ENCODE measurements at regions not wholly inside any gene's neighbourhood (a gene's known extent, or its start where the extent isn't known, plus 50 kb on each side); places are given as distances from the start of the nearest gene placed in this dataset.

- no peaks in the 10 kb centered on the region for H3K36me3 ChIP-seq (replicated peaks in 1 of 2; ENCODE audit: control insufficient read depth in 1 of 2, insufficient read depth in 2 of 2, low read length in 2 of 2)
- no peaks in the 10 kb centered on the region for H3K9me3 ChIP-seq (ENCODE audit: low read length)
- H3K79me2 ChIP-seq (ENCODE audit: insufficient read depth, low read length), result no peaks in the 10 kb centered on the region
- ChIA-PET CTCF (ENCODE audit: low intra/inter-chr PET ratio, low total read pairs) (no interaction called here), POLR2A (no interaction called here)
- BruUV-seq (replicated peaks), result no TSS peak
- H3K4me1 ChIP-seq (ENCODE audit: insufficient read depth, low read length), result no peaks in the 10 kb centered on the region
- in situ Hi-C loops (cut with HindIII; ENCODE audit: extremely low pct_ligation_motif_present, low pct_unique_long_range_greater_than_20kb), result no loop called here
- FAIRE-seq (no peak), ATAC-seq (no peak), DNase-seq (ENCODE audit: low spot score) (no peak)
- no peaks in the 10 kb centered on the region for H3K27me3 ChIP-seq (ENCODE audit: control insufficient read depth in 1 of 2, insufficient read depth in 2 of 2, low read length in 2 of 2)
- H3K27ac ChIP-seq (ENCODE audit: extremely low read length, insufficient read depth, low read length), result no peak overlapping the region
- TF ChIP-seq KDM1A (CRISPR knock-in tag; IDR thresholded peaks at IDR 0.05), result no peak
- no peak for TF ChIP-seq ZBTB7B (CRISPR knock-in tag; IDR thresholded peaks at IDR 0.05)
- no peak for TF ChIP-seq CREM (IDR thresholded peaks at IDR 0.05)
- no peak for TF ChIP-seq CREM (CRISPR knock-in tag; IDR thresholded peaks at IDR 0.05)
- no peak for TF ChIP-seq NRL (CRISPR knock-in tag; IDR thresholded peaks at IDR 0.05; ENCODE audit: borderline replicate concordance)
- no peak for TF ChIP-seq CSRNP2 (CRISPR knock-in tag; conservative IDR thresholded peaks at IDR 0.05; ENCODE audit: low read depth)
- TF ChIP-seq ZNF333 (CRISPR knock-in tag; IDR thresholded peaks at IDR 0.05; ENCODE audit: borderline replicate concordance), result no peak
- TF ChIP-seq ZSCAN9 (CRISPR knock-in tag; IDR thresholded peaks at IDR 0.05; ENCODE audit: borderline replicate concordance), result no peak
- no peak for TF ChIP-seq NFE2 (CRISPR knock-in tag; IDR thresholded peaks at IDR 0.05)
- intact Hi-C loops (cut with micrococcal nuclease; ENCODE audit: unreplicated experiment), result no loop called here
- H3K4me3 ChIP-seq (replicated peaks in 1 of 3; ENCODE audit: insufficient read depth in 1 of 3, low read depth in 2 of 3, low read length in 3 of 3), result no peak overlapping the region
- WGBS (ENCODE audit: low lambda C conversion rate), result 76% methylated on average over 8 of the region's 8 CpGs
- no peak overlapping the region for H3K4me2 ChIP-seq (ENCODE audit: low read depth, low read length)
- H3K9ac ChIP-seq (ENCODE audit: insufficient read depth, low read depth, low read length), result no peak overlapping the region
- H4K20me1 ChIP-seq (ENCODE audit: insufficient read depth, low read length), result no peaks in the 10 kb centered on the region
- H2AFZ ChIP-seq (ENCODE audit: low read length), result no peak overlapping the region
These were observed 56.2 kb upstream of the DPH5 start for GRCh38 chr1:101081496-101082488.

Measured in HepG2 (cell line).